HG03045 (cell line): ENCODE measurements at regions not wholly inside any gene's neighbourhood (a gene's known extent, or its start where the extent isn't known, plus 50 kb on each side); places are given as distances from the start of the nearest gene placed in this dataset.

Source experiments
- ATAC-seq: cut with Tn5 transposase; IDR thresholded peaks from one replicate; pipeline ENCODE4 v1.9.1; 2021; ENCODE audit warnings: mild to moderate bottlenecking, moderate library complexity; ENCODE audit not compliant: unreplicated experiment

GRCh38 chr5:29380029-29380428 is 1813.5 kb upstream of the CDH6 start:
- no peak for ATAC-seq

- ATAC-seq = no peak
Observed at GRCh38 chr5:29379619-29380018, 1813.9 kb upstream of the CDH6 start.

GRCh38 chr5:29378104-29378503 is 1815.4 kb upstream of the CDH6 start:
- ATAC-seq = no peak

GRCh38 chr5:29370248-29370647 is 1823.2 kb upstream of the CDH6 start:
- no peak for ATAC-seq

GRCh38 chr5:29367176-29367833 is 1826.2 kb upstream of the CDH6 start:
- ATAC-seq = no peak

GRCh38 chr5:29351170-29351569 is 1842.3 kb upstream of the CDH6 start:
- ATAC-seq = no peak

- ATAC-seq = no peak
Observed at GRCh38 chr5:29337030-29337429, 1856.5 kb upstream of the CDH6 start.

- no peak for ATAC-seq
Observed at GRCh38 chr5:29321591-29321990, 1871.9 kb upstream of the CDH6 start.

GRCh38 chr5:29309359-29309758 is 1884.1 kb upstream of the CDH6 start:
- no peak for ATAC-seq

- no peak for ATAC-seq
Observed at GRCh38 chr5:29307478-29307877, 1886.0 kb upstream of the CDH6 start.

GRCh38 chr5:29304545-29304944 is 1888.9 kb upstream of the CDH6 start:
- ATAC-seq = no peak

- no peak for ATAC-seq
Observed at GRCh38 chr5:29296548-29296947, 1896.9 kb upstream of the CDH6 start.

GRCh38 chr5:29277642-29278041 is 1915.8 kb upstream of the CDH6 start:
- ATAC-seq = no peak

- ATAC-seq = no peak
Observed at GRCh38 chr5:29276371-29276770, 1917.1 kb upstream of the CDH6 start.

GRCh38 chr5:29263915-29264351 is 1929.6 kb upstream of the CDH6 start:
- ATAC-seq = no peak

- no peak for ATAC-seq
Observed at GRCh38 chr5:29262339-29263123, 1931.0 kb upstream of the CDH6 start.

GRCh38 chr5:29261213-29261612 is 1932.3 kb upstream of the CDH6 start:
- ATAC-seq = no peak

GRCh38 chr5:29252390-29252789 is 1941.1 kb upstream of the CDH6 start:
- no peak for ATAC-seq

- ATAC-seq = no peak
Observed at GRCh38 chr5:29247346-29248028, 1946.0 kb upstream of the CDH6 start.

GRCh38 chr5:29240379-29240778 is 1953.1 kb upstream of the CDH6 start:
- ATAC-seq = no peak

- ATAC-seq = no peak
Observed at GRCh38 chr5:29239606-29240005, 1953.9 kb upstream of the CDH6 start.

GRCh38 chr5:29238115-29238514 is 1955.4 kb upstream of the CDH6 start:
- ATAC-seq = no peak
